ENCODE measurements at regions not wholly inside any gene's neighbourhood (a gene's known extent, or its start where the extent isn't known, plus 50 kb on each side); places are given as distances from the start of the nearest gene placed in this dataset.

DNA sequence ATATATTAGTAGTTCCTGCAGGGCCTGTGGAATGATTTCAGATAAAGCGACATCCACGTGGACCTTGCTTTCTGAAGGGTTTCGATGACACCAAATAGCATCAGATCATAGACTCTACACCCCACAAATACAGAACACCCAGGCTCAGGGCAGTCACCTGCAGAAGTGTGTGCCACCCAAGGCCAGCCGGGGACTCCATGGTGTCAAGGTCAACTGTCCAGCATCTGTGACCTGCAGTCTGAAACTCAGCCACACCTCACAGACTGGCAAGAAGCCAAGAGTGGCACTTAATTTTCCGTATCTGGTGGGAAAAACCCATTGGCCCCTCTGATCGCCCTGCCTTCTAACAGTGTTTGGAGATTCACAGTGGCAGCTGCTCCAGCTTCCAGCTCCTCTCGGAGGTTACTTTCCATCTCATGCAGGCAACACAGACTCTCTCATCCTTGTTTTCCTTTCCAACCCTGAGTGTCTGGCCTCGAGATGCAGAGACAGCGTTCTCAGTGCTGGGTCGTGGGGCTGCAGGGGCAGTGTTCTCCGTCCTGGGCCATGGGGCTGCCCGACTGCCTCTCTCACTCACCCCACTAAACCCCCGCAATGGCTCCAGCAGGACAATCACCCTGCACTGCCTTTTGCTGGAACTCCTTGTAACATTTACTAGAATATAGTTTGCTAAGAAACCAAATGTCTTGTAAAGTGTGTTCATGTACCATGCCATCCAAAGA, 221.9 kb downstream of the IRX2 start:
- Histone ChIP-seq H2AFZ (ENCODE audit: low read length) (no peak overlapping the region), H3K36me3 (ENCODE audit: insufficient read depth, low read length) (no peaks in the 10 kb centered on the region), H3F3A (ENCODE audit: low read depth) (no peaks in the 10 kb centered on the region), H3K4me2 (ENCODE audit: low read depth, low read length, poor library complexity, severe bottlenecking) (no peak overlapping the region), H3K9me2 (replicated peaks; ENCODE audit: low read depth, low read length) (no peaks in the 10 kb centered on the region), H3K79me2 (ENCODE audit: insufficient read depth, low read length) (no peaks in the 10 kb centered on the region), H3K9ac (ENCODE audit: low read depth, low read length, poor library complexity, severe bottlenecking) (no peak overlapping the region), H4K20me1 (ENCODE audit: insufficient read depth, low read length, poor library complexity, severe bottlenecking) (no peaks in the 10 kb centered on the region), H3K4me3 (ENCODE audit: low read length, poor library complexity, severe bottlenecking) (no peak overlapping the region), H3K9me3 (ENCODE audit: insufficient read depth, low read depth, low read length) (peaks cover 28% of the 10 kb centered on the region; the same call in 1 of the 2 replicates), H3K4me1 (ENCODE audit: insufficient read depth, low read length, poor library complexity, severe bottlenecking) (no peaks in the 10 kb centered on the region), H3K27me3 (ENCODE audit: insufficient read depth, low read length, poor library complexity, severe bottlenecking) (no peaks in the 10 kb centered on the region)
- no peak for TF ChIP-seq EZH2phosphoT487 (IDR thresholded peaks at IDR 0.05; ENCODE audit: borderline replicate concordance)
- TF ChIP-seq, protein P1, sequence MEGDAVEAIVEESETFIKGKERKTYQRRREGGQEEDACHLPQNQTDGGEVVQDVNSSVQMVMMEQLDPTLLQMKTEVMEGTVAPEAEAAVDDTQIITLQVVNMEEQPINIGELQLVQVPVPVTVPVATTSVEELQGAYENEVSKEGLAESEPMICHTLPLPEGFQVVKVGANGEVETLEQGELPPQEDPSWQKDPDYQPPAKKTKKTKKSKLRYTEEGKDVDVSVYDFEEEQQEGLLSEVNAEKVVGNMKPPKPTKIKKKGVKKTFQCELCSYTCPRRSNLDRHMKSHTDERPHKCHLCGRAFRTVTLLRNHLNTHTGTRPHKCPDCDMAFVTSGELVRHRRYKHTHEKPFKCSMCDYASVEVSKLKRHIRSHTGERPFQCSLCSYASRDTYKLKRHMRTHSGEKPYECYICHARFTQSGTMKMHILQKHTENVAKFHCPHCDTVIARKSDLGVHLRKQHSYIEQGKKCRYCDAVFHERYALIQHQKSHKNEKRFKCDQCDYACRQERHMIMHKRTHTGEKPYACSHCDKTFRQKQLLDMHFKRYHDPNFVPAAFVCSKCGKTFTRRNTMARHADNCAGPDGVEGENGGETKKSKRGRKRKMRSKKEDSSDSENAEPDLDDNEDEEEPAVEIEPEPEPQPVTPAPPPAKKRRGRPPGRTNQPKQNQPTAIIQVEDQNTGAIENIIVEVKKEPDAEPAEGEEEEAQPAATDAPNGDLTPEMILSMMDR (conservative IDR thresholded peaks at IDR 0.05; ENCODE audit: low read length) = no peak

DNA sequence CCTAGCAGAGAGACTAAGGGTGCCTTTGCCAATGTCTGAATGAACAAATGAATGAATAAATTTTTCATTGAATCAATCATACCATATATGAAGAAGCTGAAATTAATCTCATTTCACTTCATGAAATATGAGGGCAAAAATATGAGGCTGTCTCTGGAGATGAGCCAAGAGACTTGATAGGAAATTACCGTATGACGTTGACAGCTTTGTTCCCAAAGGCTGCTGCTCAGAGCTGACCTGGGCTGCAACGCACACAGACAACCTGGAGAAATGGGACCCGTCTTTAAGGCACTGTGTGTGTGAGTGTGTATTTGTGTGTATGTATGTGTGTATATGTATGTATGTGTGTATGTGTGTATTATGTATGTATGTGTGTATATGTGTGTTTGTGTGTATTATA, 226.1 kb downstream of the IRX2 start:
- H3K4me3 ChIP-seq (ENCODE audit: low read length, poor library complexity, severe bottlenecking) = no peak overlapping the region
- no peak overlapping the region for H3K4me2 ChIP-seq (ENCODE audit: low read depth, low read length, poor library complexity, severe bottlenecking)
- no peaks in the 10 kb centered on the region for H3K4me1 ChIP-seq (ENCODE audit: insufficient read depth, low read length, poor library complexity, severe bottlenecking)
- no peak overlapping the region for H2AFZ ChIP-seq (ENCODE audit: low read length)
- H3K27me3 ChIP-seq (ENCODE audit: insufficient read depth, low read length, poor library complexity, severe bottlenecking) = no peaks in the 10 kb centered on the region
- no peaks in the 10 kb centered on the region for H3F3A ChIP-seq (ENCODE audit: low read depth)
- TF ChIP-seq, protein P1 (conservative IDR thresholded peaks at IDR 0.05; ENCODE audit: low read length) = no peak
- no peak for TF ChIP-seq EZH2phosphoT487 (IDR thresholded peaks at IDR 0.05; ENCODE audit: borderline replicate concordance)
- H3K36me3 ChIP-seq (ENCODE audit: insufficient read depth, low read length) = no peaks in the 10 kb centered on the region
- H3K9me2 ChIP-seq (replicated peaks; ENCODE audit: low read depth, low read length) = no peaks in the 10 kb centered on the region
- H4K20me1 ChIP-seq (ENCODE audit: insufficient read depth, low read length, poor library complexity, severe bottlenecking) = no peaks in the 10 kb centered on the region
- H3K9ac ChIP-seq (ENCODE audit: low read depth, low read length, poor library complexity, severe bottlenecking) = no peak overlapping the region
- peaks cover 20% of the 10 kb centered on the region; the same call in 1 of the 2 replicates for H3K9me3 ChIP-seq (ENCODE audit: insufficient read depth, low read depth, low read length)
- H3K79me2 ChIP-seq (ENCODE audit: insufficient read depth, low read length) = no peaks in the 10 kb centered on the region

DNA sequence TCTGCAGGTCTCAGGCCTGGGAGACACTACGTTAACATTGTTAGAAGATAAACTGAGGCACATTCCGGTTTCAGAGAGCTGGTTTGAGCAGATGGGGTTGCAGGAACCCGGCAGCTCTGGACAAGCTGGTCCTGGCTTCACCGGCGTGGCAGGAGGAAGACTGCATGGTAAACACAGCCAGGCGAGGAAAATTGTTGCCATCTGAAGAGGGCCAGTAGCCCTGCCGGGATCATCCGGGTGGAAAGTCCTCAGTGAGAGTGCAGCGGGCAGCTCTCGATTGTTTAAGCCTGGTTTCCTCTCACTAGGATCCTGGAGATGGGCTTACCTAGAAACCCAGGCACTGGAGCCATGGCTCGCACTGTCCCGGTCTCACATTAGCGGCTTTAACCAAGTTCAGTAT, 226.9 kb downstream of the IRX2 start:
- no peaks in the 10 kb centered on the region for H3K4me1 ChIP-seq (ENCODE audit: insufficient read depth, low read length, poor library complexity, severe bottlenecking)
- no peaks in the 10 kb centered on the region for H3K79me2 ChIP-seq (ENCODE audit: insufficient read depth, low read length)
- no peaks in the 10 kb centered on the region for H4K20me1 ChIP-seq (ENCODE audit: insufficient read depth, low read length, poor library complexity, severe bottlenecking)
- H3K9me3 ChIP-seq (ENCODE audit: insufficient read depth, low read depth, low read length) = peaks cover 20% of the 10 kb centered on the region; the same call in 1 of the 2 replicates
- no peak overlapping the region for H3K4me3 ChIP-seq (ENCODE audit: low read length, poor library complexity, severe bottlenecking)
- no peak overlapping the region for H3K4me2 ChIP-seq (ENCODE audit: low read depth, low read length, poor library complexity, severe bottlenecking)
- no peaks in the 10 kb centered on the region for H3K9me2 ChIP-seq (replicated peaks; ENCODE audit: low read depth, low read length)
- H3K36me3 ChIP-seq (ENCODE audit: insufficient read depth, low read length) = no peaks in the 10 kb centered on the region
- no peak overlapping the region for H2AFZ ChIP-seq (ENCODE audit: low read length)
- H3K9ac ChIP-seq (ENCODE audit: low read depth, low read length, poor library complexity, severe bottlenecking) = no peak overlapping the region
- no peaks in the 10 kb centered on the region for H3F3A ChIP-seq (ENCODE audit: low read depth)
- no peak for TF ChIP-seq EZH2phosphoT487 (IDR thresholded peaks at IDR 0.05; ENCODE audit: borderline replicate concordance)
- TF ChIP-seq, protein P1 (conservative IDR thresholded peaks at IDR 0.05; ENCODE audit: low read length) = no peak
- H3K27me3 ChIP-seq (ENCODE audit: insufficient read depth, low read length, poor library complexity, severe bottlenecking) = no peaks in the 10 kb centered on the region

Measured in Loucy (cell line).